ENCODE measurements at regions not wholly inside any gene's neighbourhood (a gene's known extent, or its start where the extent isn't known, plus 50 kb on each side); places are given as distances from the start of the nearest gene placed in this dataset.

- H4K91ac ChIP-seq (ENCODE audit: insufficient read length, low read depth, low read length): no peak overlapping the region
- no peaks in the 10 kb centered on the region for H3K9me3 ChIP-seq (ENCODE audit: control insufficient read depth, low read depth, low read length)
- H3K79me2 ChIP-seq (ENCODE audit: insufficient read depth, low read length): no peaks in the 10 kb centered on the region
- no peaks in the 10 kb centered on the region; the same call in 1 of the 2 replicates for H3K4me1 ChIP-seq (ENCODE audit: insufficient read depth, low read length)
- no peak overlapping the region for H3K4ac ChIP-seq (ENCODE audit: low read depth, low read length)
- H3K27me3 ChIP-seq (ENCODE audit: insufficient read depth, low read length): no peaks in the 10 kb centered on the region
- no peak overlapping the region for H2AK5ac ChIP-seq (ENCODE audit: insufficient read length, low read length)
- Mint-ChIP-seq H3K36me3 (ENCODE audit: insufficient read depth in 1 of 3, low read depth in 3 of 3) (peaks cover 4 to 17% (median 12%) of the 10 kb centered on the region in 3 experiments; a peak in 6 of 7 replicates), H3K27ac (no peak overlapping the region), H3K9me3 (peaks cover 6 to 21% of the 10 kb centered on the region in 2 experiments; a peak in 4 of 5 replicates), H3K4me1 (peaks cover 22 to 31% of the 10 kb centered on the region in 2 experiments), H3K4me3 (no peak overlapping the region), H3K27me3 (ENCODE audit: low read depth) (no peaks in the 10 kb centered on the region)
- no peaks in the 10 kb centered on the region for H4K20me1 ChIP-seq (ENCODE audit: control insufficient read depth, insufficient read depth, insufficient read length)
- H3T11ph ChIP-seq (ENCODE audit: low read length): no peak overlapping the region
- H3K79me1 ChIP-seq (ENCODE audit: insufficient read depth, low read depth, low read length, poor library complexity, severe bottlenecking): no peaks in the 10 kb centered on the region
- H3K56ac ChIP-seq (ENCODE audit: insufficient read length, low read depth, low read length): no peak overlapping the region
- TF ChIP-seq, protein P1, sequence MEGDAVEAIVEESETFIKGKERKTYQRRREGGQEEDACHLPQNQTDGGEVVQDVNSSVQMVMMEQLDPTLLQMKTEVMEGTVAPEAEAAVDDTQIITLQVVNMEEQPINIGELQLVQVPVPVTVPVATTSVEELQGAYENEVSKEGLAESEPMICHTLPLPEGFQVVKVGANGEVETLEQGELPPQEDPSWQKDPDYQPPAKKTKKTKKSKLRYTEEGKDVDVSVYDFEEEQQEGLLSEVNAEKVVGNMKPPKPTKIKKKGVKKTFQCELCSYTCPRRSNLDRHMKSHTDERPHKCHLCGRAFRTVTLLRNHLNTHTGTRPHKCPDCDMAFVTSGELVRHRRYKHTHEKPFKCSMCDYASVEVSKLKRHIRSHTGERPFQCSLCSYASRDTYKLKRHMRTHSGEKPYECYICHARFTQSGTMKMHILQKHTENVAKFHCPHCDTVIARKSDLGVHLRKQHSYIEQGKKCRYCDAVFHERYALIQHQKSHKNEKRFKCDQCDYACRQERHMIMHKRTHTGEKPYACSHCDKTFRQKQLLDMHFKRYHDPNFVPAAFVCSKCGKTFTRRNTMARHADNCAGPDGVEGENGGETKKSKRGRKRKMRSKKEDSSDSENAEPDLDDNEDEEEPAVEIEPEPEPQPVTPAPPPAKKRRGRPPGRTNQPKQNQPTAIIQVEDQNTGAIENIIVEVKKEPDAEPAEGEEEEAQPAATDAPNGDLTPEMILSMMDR (conservative IDR thresholded peaks at IDR 0.05): no peak
- no peak overlapping the region for H4K8ac ChIP-seq (replicated peaks; ENCODE audit: insufficient read length, low read depth, low read length)
- no peak overlapping the region for H4K5ac ChIP-seq (ENCODE audit: insufficient read length, low read depth, low read length)
- H3K27ac ChIP-seq (ENCODE audit: insufficient read length, low read depth, low read length): no peak overlapping the region
- no peak overlapping the region for H3K23ac ChIP-seq (ENCODE audit: insufficient read length, low read depth, low read length)
- WGBS (ENCODE audit: extremely low coverage, insufficient read length, low lambda C conversion rate): no CpG with 5 or more reads among the region's 3 CpGs
- H2BK12ac ChIP-seq (ENCODE audit: insufficient read length, low read depth, low read length): no peak overlapping the region
- no peak overlapping the region for H2BK15ac ChIP-seq (ENCODE audit: low read depth, low read length)
- no peak overlapping the region for H2BK120ac ChIP-seq (ENCODE audit: low read depth, low read length, poor library complexity, severe bottlenecking)
- no peak overlapping the region for H2BK5ac ChIP-seq (ENCODE audit: insufficient read length, low read length)
- DNase-seq: no peak
- no peaks in the 10 kb centered on the region for H3K23me2 ChIP-seq (ENCODE audit: insufficient read length, low read depth, low read length, poor library complexity, severe bottlenecking)
- H3K4me2 ChIP-seq (ENCODE audit: insufficient read depth, insufficient read length, low read length): no peak overlapping the region
- H2AFZ ChIP-seq (ENCODE audit: low read length): no peak overlapping the region
- H2BK20ac ChIP-seq (ENCODE audit: low read depth, low read length, poor library complexity, severe bottlenecking): no peak overlapping the region
- no peak overlapping the region for H3K18ac ChIP-seq (ENCODE audit: insufficient read length, low read depth, low read length)
- H3K9ac ChIP-seq (ENCODE audit: extremely low read depth, insufficient read length, low read length): no peak overlapping the region
- H3K14ac ChIP-seq (ENCODE audit: insufficient read depth, low read length): no peak overlapping the region
These were observed 930.9 kb downstream of the ADGRL3 start for GRCh38 chr4:62131049-62131448.

All from H9 (cell line).